K562 (cell line): ENCODE measurements at regions not wholly inside any gene's neighbourhood (a gene's known extent, or its start where the extent isn't known, plus 50 kb on each side); places are given as distances from the start of the nearest gene placed in this dataset.
A peak's percentile ranks its signal among the peaks of the same experiment; 100 is the strongest.

Experiments
- ATAC-seq: fragments of 200-7000 bp; cut with Tn5 transposase; 3 replicates; pipeline ENCODE4 v1.9.1; 2020; ENCODE audit warnings: moderate library complexity
- BruUV-seq: library from RNA; stranded (reverse); fragments of 400-500 nt; replicated peaks from 2 replicates; lab custom pipeline; 2021; lab: Mats Ljungman, UMichigan
- CTCF ChIA-PET: fragments of 300-600 bp; formaldehyde crosslinking; extraction: SDS; loops from one replicate; lab custom pipeline; 2021; ENCODE audit warnings: low intra/inter-chr PET ratio; lab: Yijun Ruan, JAX
- POLR2A ChIA-PET: fragments of 300-600, 350-650 bp; sonication (Branson Sonifier 250); formaldehyde crosslinking; extraction: SDS; loops from one replicate; lab custom pipeline; 2021; ENCODE audit warnings: antibody characterized with exemption, inconsistent platforms; lab: Yijun Ruan, JAX
- DNase-seq, 4 experiments: peaks; one replicate each; pipeline versions ENCODE4 v3.0.0 to v3.0.0-alpha.2; 2011 to 2018; ENCODE audit warnings: low spot score in 3 of 4, mixed read lengths in 3 of 4; ENCODE audit errors: extremely low read depth in 1 of 4
- FAIRE-seq: peaks from 2 replicates; lab custom pipeline; 2011; peaks lifted over from hg19 to GRCh38; lab: Jason Lieb, UNC
- H2AFZ ChIP-seq: 2 replicates; pipeline ENCODE4 v1.6.0; 2011; ENCODE audit warnings: low read depth, low read length, control low read depth, inconsistent platforms
- H3K27ac ChIP-seq: fragments of 200-600 bp; 3 replicates; pipeline ENCODE4 v1.8.0; 2011; ENCODE audit warnings: low read depth, mild to moderate bottlenecking, control low read depth, inconsistent platforms, low read length, moderate library complexity, mixed read lengths; ENCODE audit errors: extremely low read depth
- H3K27me3 ChIP-seq, 2 experiments: fragments of 300-600 bp in 1 of 2; 2 replicates in 1 of 2; 3 replicates in 1 of 2; pipeline versions ENCODE4 v1.6.0 to v1.8.0; 2011; ENCODE audit warnings: inconsistent platforms in 2 of 2, low read length in 2 of 2, mild to moderate bottlenecking in 1 of 2, mixed read lengths in 1 of 2, moderate library complexity in 1 of 2; ENCODE audit not compliant: control insufficient read depth in 2 of 2, insufficient read depth in 2 of 2
- H3K36me3 ChIP-seq: fragments of 300-600 bp; 3 replicates; pipeline ENCODE4 v1.8.0; 2011; ENCODE audit warnings: mild to moderate bottlenecking, low read length, inconsistent platforms; ENCODE audit not compliant: control insufficient read depth, insufficient read depth
- H3K4me1 ChIP-seq, 2 experiments: fragments of 200-600 bp in 1 of 2; replicated peaks in 1 of 2; 2 replicates in 1 of 2; 3 replicates in 1 of 2; pipeline versions ENCODE4 v1.5.1 to v1.8.0; 2011; ENCODE audit warnings: inconsistent platforms in 2 of 2, low read length in 2 of 2, mild to moderate bottlenecking in 1 of 2, mixed read lengths in 1 of 2, moderate library complexity in 1 of 2; ENCODE audit not compliant: control insufficient read depth in 2 of 2, insufficient read depth in 2 of 2
- H3K4me2 ChIP-seq: 2 replicates; pipeline ENCODE4 v1.6.1; 2011; ENCODE audit warnings: low read length, control low read depth, inconsistent platforms, mixed read lengths; ENCODE audit not compliant: insufficient read depth
- H3K4me3 ChIP-seq: fragments of 200-600 bp; sonication (generic), shearing (Covaris generic); 2 replicates; pipeline ENCODE4 v1.5.1; 2016; ENCODE audit warnings: control low read depth, inconsistent platforms
- H3K79me2 ChIP-seq: fragments of 200-600 bp; 3 replicates; pipeline ENCODE4 v1.8.0; 2011; ENCODE audit warnings: low read length, inconsistent platforms; ENCODE audit not compliant: control insufficient read depth, insufficient read depth
- H3K9ac ChIP-seq, 2 experiments: 2 replicates each; pipeline versions ENCODE4 v1.6.0 to v1.6.1; 2011; ENCODE audit warnings: low read depth in 2 of 2, low read length in 2 of 2, control low read depth in 1 of 2, inconsistent platforms in 1 of 2, mild to moderate bottlenecking in 1 of 2, mixed read lengths in 1 of 2; ENCODE audit not compliant: insufficient read depth in 1 of 2
- H3K9me1 ChIP-seq: one replicate; pipeline ENCODE4 v1.6.0; 2011; ENCODE audit warnings: inconsistent platforms, mild to moderate bottlenecking, low read length, moderate library complexity; ENCODE audit not compliant: control insufficient read depth, insufficient read depth
- H3K9me3 ChIP-seq: replicated peaks from 2 replicates; pipeline ENCODE4 v1.5.1; 2011; ENCODE audit warnings: low read depth, low read length, inconsistent platforms; ENCODE audit not compliant: control insufficient read depth, insufficient read depth
- H4K20me1 ChIP-seq: replicated peaks from 2 replicates; pipeline ENCODE4 v1.6.1; 2011; ENCODE audit warnings: low read length, inconsistent platforms, mixed read lengths; ENCODE audit not compliant: control insufficient read depth, insufficient read depth
- ARNT ChIP-seq, 2 experiments: fragments of 450-650 bp; IDR thresholded peaks; 2 replicates each; pipeline ENCODE4 v1.6.1; 2016; ENCODE audit warnings: mild to moderate bottlenecking in 1 of 2
- CC2D1A ChIP-seq: fragments of 450-650 bp; IDR thresholded peaks from 2 replicates; pipeline ENCODE4 v1.6.1; 2017; ENCODE audit warnings: mild to moderate bottlenecking
- CREM ChIP-seq: IDR thresholded peaks from 2 replicates; pipeline ENCODE4 v1.6.1; 2014; ENCODE audit warnings: antibody characterized with exemption, low read depth
- FOXK1 ChIP-seq: sonication (generic); formaldehyde crosslinking; IDR thresholded peaks from 2 replicates; pipeline ENCODE4 v1.8.0; 2022; ENCODE audit warnings: missing genetic modification reagents, mild to moderate bottlenecking, borderline replicate concordance
- FOXK2 ChIP-seq, 2 experiments: fragments of 450-650 bp; IDR thresholded peaks in 1 of 2; conservative IDR thresholded peaks in 1 of 2; 2 replicates each; pipeline ENCODE4 v1.6.1; 2016; ENCODE audit warnings: low read depth in 2 of 2, mild to moderate bottlenecking in 1 of 2
- FOXP1 ChIP-seq: sonication (generic); formaldehyde crosslinking; IDR thresholded peaks from 2 replicates; pipeline ENCODE4 v1.8.0; 2022; ENCODE audit warnings: mild to moderate bottlenecking, missing genetic modification reagents
- MAX ChIP-seq: sonication (generic); formaldehyde crosslinking; IDR thresholded peaks from 2 replicates; pipeline ENCODE4 v1.9.0; 2022; ENCODE audit warnings: mild to moderate bottlenecking, missing genetic modification reagents
- NR3C1 ChIP-seq: sonication (generic); formaldehyde crosslinking; IDR thresholded peaks from 2 replicates; pipeline ENCODE4 v1.8.1; 2022; ENCODE audit warnings: missing genetic modification reagents
- PKNOX1 ChIP-seq: fragments of 450-650 bp; IDR thresholded peaks from 2 replicates; pipeline ENCODE4 v1.6.1; 2016
- RFX1 ChIP-seq: fragments of 450-650 bp; IDR thresholded peaks from 2 replicates; pipeline ENCODE4 v1.6.1; 2016; ENCODE audit warnings: mild to moderate bottlenecking, moderate library complexity
- SMARCC2 ChIP-seq: fragments of 450-650 bp; IDR thresholded peaks from 2 replicates; pipeline ENCODE4 v1.6.1; 2017; ENCODE audit warnings: antibody characterized with exemption, moderate library complexity, mild to moderate bottlenecking, low read depth
- STAG1 ChIP-seq: sonication (generic); formaldehyde crosslinking; IDR thresholded peaks from 2 replicates; pipeline ENCODE4 v1.5.0; 2020; ENCODE audit warnings: missing genetic modification reagents, borderline replicate concordance
- TBL1XR1 ChIP-seq, 2 experiments: IDR thresholded peaks; 2 replicates each; pipeline ENCODE4 v1.6.1; 2012; ENCODE audit warnings: improper control_type of control experiment in 2 of 2, low read length in 2 of 2, mild to moderate bottlenecking in 1 of 2
- TOE1 ChIP-seq, 2 experiments: fragments of 450-650 bp in 1 of 2; sonication (generic) in 1 of 2; formaldehyde crosslinking in 1 of 2; IDR thresholded peaks; 2 replicates each; pipeline versions ENCODE4 v1.7.1 to v1.8.0; 2016 to 2022; ENCODE audit warnings: borderline replicate concordance in 2 of 2, mild to moderate bottlenecking in 2 of 2, antibody characterized with exemption in 1 of 2, inconsistent platforms in 1 of 2, low read depth in 1 of 2, missing genetic modification reagents in 1 of 2, moderate library complexity in 1 of 2
- ZBED1 ChIP-seq: IDR thresholded peaks from 2 replicates; pipeline ENCODE4 v1.6.1; 2014
- ZNF184 ChIP-seq: sonication (generic); formaldehyde crosslinking; IDR thresholded peaks from 2 replicates; pipeline ENCODE4 v1.5.0; 2020; ENCODE audit warnings: missing genetic modification reagents
- ZNF282 ChIP-seq: sonication (generic); formaldehyde crosslinking; IDR thresholded peaks from 2 replicates; pipeline ENCODE4 v1.8.1; 2023; ENCODE audit warnings: missing genetic modification reagents
- ZNF511 ChIP-seq: sonication (generic); formaldehyde crosslinking; IDR thresholded peaks from 2 replicates; pipeline ENCODE4 v1.8.0; 2022; ENCODE audit warnings: mild to moderate bottlenecking, missing genetic modification reagents
- ZNF644 ChIP-seq: fragments of 200-800 bp; sonication (Bioruptor generic); IDR thresholded peaks from 2 replicates; pipeline ENCODE4 v1.6.1; 2016; ENCODE audit warnings: low read depth, missing genetic modification characterization, missing compliant biosample characterization
- ZNF766 ChIP-seq: fragments of 200-800 bp; sonication (Bioruptor generic); conservative IDR thresholded peaks from 2 replicates; pipeline ENCODE4 v1.6.1; 2016; ENCODE audit warnings: missing genetic modification characterization, missing compliant biosample characterization
- ZZZ3 ChIP-seq: fragments of 450-650 bp; IDR thresholded peaks from 2 replicates; pipeline ENCODE4 v1.6.1; 2016; ENCODE audit warnings: antibody characterized with exemption, mild to moderate bottlenecking, moderate library complexity
- WGBS: fragments of 100-300 bp; shearing (Covaris generic); methylation state at CpG from one replicate; pipeline ENCODE4 v1.1.6; 2016; ENCODE audit warnings: low coverage, mixed read lengths; ENCODE audit not compliant: insufficient coverage; ENCODE audit errors: missing lambda C conversion rate; 5-methylcytosine and 5-hydroxymethylcytosine counted together
- in situ Hi-C: fragments of 300-500 bp; cut with MboI; formaldehyde crosslinking; loops from 4 replicates; pipeline ENCODE4 v1.15.0; 2018; ENCODE audit warnings: inconsistent platforms, mixed read lengths
- intact Hi-C: fragments of 100-400 bp; cut with micrococcal nuclease; formaldehyde crosslinking; loops from 2 replicates; pipeline ENCODE4 v1.14.2; 2022

- 5% methylated on average over 10 of the region's 10 CpGs for WGBS
- DNase-seq (peak; percentile 77 to 88 (median 81)), ATAC-seq (peak; percentile 93), FAIRE-seq (peak; percentile 96)
- no peak overlapping the region; the same call in 1 of the 2 replicates for H2AFZ ChIP-seq
- in situ Hi-C loops (no loop called here), intact Hi-C loops (no loop called here)
- H4K20me1 ChIP-seq = no peaks in the 10 kb centered on the region
- ChIA-PET POLR2A (interaction anchor here (0.6 to 1.6 kb wide), 3 partner anchors 8 to 18 kb away, joined by 3 to 6 read pairs (median 3); no protein-coding TSS in a partner anchor), CTCF (no interaction called here)
- no peak overlapping the region; a peak in 1 of 4 replicates for H3K9ac ChIP-seq
- no TSS peak for BruUV-seq
- H3K4me2 ChIP-seq = peak overlapping the region; percentile 54
- no peaks in the 10 kb centered on the region for H3K79me2 ChIP-seq
- no peaks in the 10 kb centered on the region for H3K36me3 ChIP-seq
- H3K4me1 ChIP-seq = peaks cover 19 to 20% of the 10 kb centered on the region in 2 experiments; a peak in 4 of 5 replicates
- peaks cover 4 to 15% of the 10 kb centered on the region in 2 experiments; a peak in 3 of 5 replicates for H3K27me3 ChIP-seq
- H3K9me1 ChIP-seq = peaks cover 3% of the 10 kb centered on the region
- no peak overlapping the region; the same call in 2 of the 3 replicates for H3K27ac ChIP-seq
- H3K9me3 ChIP-seq = 0 out of 2 replicates have a peak, but pooled peaks cover under 1% of the 10 kb centered on the region
- H3K4me3 ChIP-seq = no peak overlapping the region
- TF ChIP-seq TBL1XR1 (IDR thresholded peaks at IDR 0.05; ENCODE audit: low read length in 2 of 2) = no peak; a peak in 1 of 4 replicates
- no peak for TF ChIP-seq ZZZ3
- TF ChIP-seq FOXP1 (CRISPR knock-in tag) = peak; percentile 50; the same call in 1 of the 2 replicates
- TF ChIP-seq NR3C1 (CRISPR knock-in tag) = no peak
- TF ChIP-seq FOXK2 (conservative IDR thresholded peaks at IDR 0.05 in 1 of 2, IDR thresholded peaks at IDR 0.05 in 1 of 2; ENCODE audit: low read depth in 2 of 2) = peak; percentile 84 to 88
- TF ChIP-seq ZNF644 (tag) = no peak
- peak; percentile 63; the same call in 1 of the 2 replicates for TF ChIP-seq ZBED1
- peak; percentile 61; the same call in 1 of the 2 replicates for TF ChIP-seq CC2D1A
- no peak for TF ChIP-seq ZNF184 (CRISPR knock-in tag)
- peak; percentile 92 for TF ChIP-seq PKNOX1
- TF ChIP-seq ZNF766 (CRISPR knock-in tag) = peak; percentile 42; the same call in 1 of the 2 replicates
- peak in 1 of 2 experiments; percentile 75; a peak in 1 of 4 replicates for TF ChIP-seq ARNT (IDR thresholded peaks at IDR 0.05)
- no peak for TF ChIP-seq ZNF282 (CRISPR knock-in tag)
- TF ChIP-seq SMARCC2 = 0 out of 2 replicates have a peak, but pooled peaks have one; percentile 28
- no peak for TF ChIP-seq STAG1 (CRISPR knock-in tag)
- peak; percentile 35; the same call in 1 of the 2 replicates for TF ChIP-seq TOE1 (IDR thresholded peaks at IDR 0.05; ENCODE audit: borderline replicate concordance)
- TF ChIP-seq TOE1 (CRISPR knock-in tag; IDR thresholded peaks at IDR 0.05; ENCODE audit: borderline replicate concordance, low read depth) = no peak
- TF ChIP-seq FOXK1 = no peak
- peak; percentile 58; the same call in 1 of the 2 replicates for TF ChIP-seq CREM
- TF ChIP-seq MAX (CRISPR knock-in tag) = no peak
- no peak for TF ChIP-seq ZNF511 (CRISPR knock-in tag)
- TF ChIP-seq RFX1 = no peak
Measured at GRCh38 chr12:113663396-113663795, 191.7 kb upstream of the LHX5 start.
